Progenitor cell of endocrine pancreas (in vitro differentiated cells): ENCODE measurements at regions not wholly inside any gene's neighbourhood (a gene's known extent, or its start where the extent isn't known, plus 50 kb on each side); places are given as distances from the start of the nearest gene placed in this dataset.

ENCODE experiments used
- DNase-seq: peaks from one replicate; pipeline ENCODE4 v3.0.0; 2021; ENCODE audit warnings: low spot score; ENCODE audit not compliant: unreplicated experiment
- H3K27ac Mint-ChIP-seq: 2 replicates; pipeline ENCODE4 v1.8.0; 2021; ENCODE audit warnings: mild to moderate bottlenecking, moderate library complexity, mixed read lengths
- H3K27me3 Mint-ChIP-seq: 2 replicates; pipeline ENCODE4 v1.8.0; 2021; ENCODE audit warnings: mixed read lengths
- H3K36me3 Mint-ChIP-seq: 2 replicates; pipeline ENCODE4 v1.8.0; 2022; ENCODE audit warnings: mixed read lengths; ENCODE audit not compliant: insufficient read depth
- H3K4me1 Mint-ChIP-seq: 2 replicates; pipeline ENCODE4 v1.8.0; 2021; ENCODE audit warnings: low read depth, mixed read lengths
- H3K4me3 Mint-ChIP-seq: 2 replicates; pipeline ENCODE4 v1.8.0; 2021; ENCODE audit warnings: low read depth, mild to moderate bottlenecking, moderate library complexity, mixed read lengths
- H3K9me3 Mint-ChIP-seq: 2 replicates; pipeline ENCODE4 v1.8.0; 2021; ENCODE audit warnings: low read depth, mixed read lengths
- CTCF ChIP-seq: fragments of 200-600 bp; sonication (generic); IDR thresholded peaks from one replicate; pipeline ENCODE4 v1.5.0; 2021; ENCODE audit warnings: antibody characterized with exemption, mild to moderate bottlenecking; ENCODE audit not compliant: unreplicated experiment

- Mint-ChIP-seq H3K27me3 (peaks cover 63% of the 10 kb centered on the region), H3K27ac (no peak overlapping the region), H3K36me3 (no peaks in the 10 kb centered on the region), H3K9me3 (no peaks in the 10 kb centered on the region), H3K4me1 (peaks cover 5% of the 10 kb centered on the region), H3K4me3 (no peak overlapping the region)
- no peak for DNase-seq
- no peak for TF ChIP-seq CTCF
Observed at GRCh38 chr15:98543237-98543636, 105.1 kb upstream of the IGF1R start.

DNA sequence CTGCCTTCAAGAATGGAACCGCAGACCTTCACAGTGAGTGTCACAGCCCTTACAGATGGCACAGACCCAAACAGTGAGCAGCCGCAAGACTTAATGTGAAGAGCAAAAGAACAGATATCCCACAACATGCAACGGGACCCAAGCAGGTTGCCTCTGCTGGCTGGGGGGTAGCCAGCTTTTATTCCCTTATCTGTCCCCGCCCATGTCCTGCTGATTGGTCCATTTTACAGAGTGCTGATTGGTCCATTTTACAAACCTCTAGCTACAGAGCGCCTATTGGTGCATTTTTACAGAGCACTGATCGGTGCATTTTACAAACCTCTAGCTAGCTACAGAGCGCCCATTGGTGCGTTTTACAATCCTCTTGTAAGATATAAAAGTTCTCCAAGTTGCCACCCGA is 102.0 kb upstream of the IGF1R start:
- H3K9me3 Mint-ChIP-seq = no peaks in the 10 kb centered on the region
- H3K36me3 Mint-ChIP-seq = no peaks in the 10 kb centered on the region
- peaks cover 10% of the 10 kb centered on the region for H3K4me1 Mint-ChIP-seq
- TF ChIP-seq CTCF = no peak
- peaks cover 70% of the 10 kb centered on the region for H3K27me3 Mint-ChIP-seq
- H3K27ac Mint-ChIP-seq = no peak overlapping the region
- DNase-seq = no peak
- no peak overlapping the region for H3K4me3 Mint-ChIP-seq

- H3K9me3 Mint-ChIP-seq = no peaks in the 10 kb centered on the region
- peaks cover 72% of the 10 kb centered on the region for H3K27me3 Mint-ChIP-seq
- H3K36me3 Mint-ChIP-seq = no peaks in the 10 kb centered on the region
- H3K4me3 Mint-ChIP-seq = peak overlapping the region; percentile 75
- no peak overlapping the region for H3K27ac Mint-ChIP-seq
- no peak for DNase-seq
- no peak for TF ChIP-seq CTCF
- peaks cover 10% of the 10 kb centered on the region for H3K4me1 Mint-ChIP-seq
Observed at GRCh38 chr15:98547275-98547674, 101.1 kb upstream of the IGF1R start.

- H3K4me3 Mint-ChIP-seq = peak overlapping the region; percentile 75
- H3K27me3 Mint-ChIP-seq = peaks cover 76% of the 10 kb centered on the region
- H3K9me3 Mint-ChIP-seq = no peaks in the 10 kb centered on the region
- TF ChIP-seq CTCF = no peak
- H3K36me3 Mint-ChIP-seq = no peaks in the 10 kb centered on the region
- peaks cover 11% of the 10 kb centered on the region for H3K4me1 Mint-ChIP-seq
- no peak for DNase-seq
- H3K27ac Mint-ChIP-seq = no peak overlapping the region
Observed at GRCh38 chr15:98547741-98548138, 100.6 kb upstream of the IGF1R start.

- peaks cover 77% of the 10 kb centered on the region for H3K27me3 Mint-ChIP-seq
- peak; percentile 14 for DNase-seq
- H3K9me3 Mint-ChIP-seq = no peaks in the 10 kb centered on the region
- H3K4me1 Mint-ChIP-seq = peaks cover 17% of the 10 kb centered on the region
- peak overlapping the region; percentile 65 for H3K27ac Mint-ChIP-seq
- no peaks in the 10 kb centered on the region for H3K36me3 Mint-ChIP-seq
- no peak for TF ChIP-seq CTCF
- H3K4me3 Mint-ChIP-seq = peak overlapping the region; percentile 75
Observed at GRCh38 chr15:98548139-98548971, 100.0 kb upstream of the IGF1R start.
